ENCODE measurements at regions not wholly inside any gene's neighbourhood (a gene's known extent, or its start where the extent isn't known, plus 50 kb on each side); places are given as distances from the start of the nearest gene placed in this dataset.

DNA sequence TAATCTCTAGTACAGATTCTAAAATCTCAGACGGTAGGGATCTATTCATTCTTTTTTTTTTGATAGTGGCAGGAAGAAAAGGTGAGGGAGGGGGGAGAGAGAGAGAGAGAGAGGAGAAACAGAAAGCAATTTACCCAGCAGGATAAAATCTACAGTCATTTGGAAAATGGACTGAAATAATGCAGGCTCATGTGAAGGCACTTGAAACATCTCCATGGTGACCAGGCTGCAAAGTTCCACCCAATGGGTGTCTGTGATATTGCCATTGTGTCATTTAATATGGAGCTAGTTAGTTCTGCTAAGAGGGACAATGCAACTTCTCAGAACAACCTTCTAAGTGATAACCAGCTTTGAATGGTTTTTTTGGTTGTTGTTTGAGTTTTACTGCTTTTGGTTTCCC, 165.2 kb upstream of the RAG2 start:
- TF ChIP-seq CTCF (IDR thresholded peaks at IDR 0.05; ENCODE audit: insufficient read depth, low read length) (no peak), POLR2AphosphoS5 (IDR thresholded peaks at IDR 0.05; ENCODE audit: low read depth) (no peak), GABPA (IDR thresholded peaks at IDR 0.05; ENCODE audit: low read depth) (no peak), SPI1 (IDR thresholded peaks at IDR 0.05; ENCODE audit: borderline replicate concordance, low read depth) (no peak)
- TF ChIP-seq, protein P1, sequence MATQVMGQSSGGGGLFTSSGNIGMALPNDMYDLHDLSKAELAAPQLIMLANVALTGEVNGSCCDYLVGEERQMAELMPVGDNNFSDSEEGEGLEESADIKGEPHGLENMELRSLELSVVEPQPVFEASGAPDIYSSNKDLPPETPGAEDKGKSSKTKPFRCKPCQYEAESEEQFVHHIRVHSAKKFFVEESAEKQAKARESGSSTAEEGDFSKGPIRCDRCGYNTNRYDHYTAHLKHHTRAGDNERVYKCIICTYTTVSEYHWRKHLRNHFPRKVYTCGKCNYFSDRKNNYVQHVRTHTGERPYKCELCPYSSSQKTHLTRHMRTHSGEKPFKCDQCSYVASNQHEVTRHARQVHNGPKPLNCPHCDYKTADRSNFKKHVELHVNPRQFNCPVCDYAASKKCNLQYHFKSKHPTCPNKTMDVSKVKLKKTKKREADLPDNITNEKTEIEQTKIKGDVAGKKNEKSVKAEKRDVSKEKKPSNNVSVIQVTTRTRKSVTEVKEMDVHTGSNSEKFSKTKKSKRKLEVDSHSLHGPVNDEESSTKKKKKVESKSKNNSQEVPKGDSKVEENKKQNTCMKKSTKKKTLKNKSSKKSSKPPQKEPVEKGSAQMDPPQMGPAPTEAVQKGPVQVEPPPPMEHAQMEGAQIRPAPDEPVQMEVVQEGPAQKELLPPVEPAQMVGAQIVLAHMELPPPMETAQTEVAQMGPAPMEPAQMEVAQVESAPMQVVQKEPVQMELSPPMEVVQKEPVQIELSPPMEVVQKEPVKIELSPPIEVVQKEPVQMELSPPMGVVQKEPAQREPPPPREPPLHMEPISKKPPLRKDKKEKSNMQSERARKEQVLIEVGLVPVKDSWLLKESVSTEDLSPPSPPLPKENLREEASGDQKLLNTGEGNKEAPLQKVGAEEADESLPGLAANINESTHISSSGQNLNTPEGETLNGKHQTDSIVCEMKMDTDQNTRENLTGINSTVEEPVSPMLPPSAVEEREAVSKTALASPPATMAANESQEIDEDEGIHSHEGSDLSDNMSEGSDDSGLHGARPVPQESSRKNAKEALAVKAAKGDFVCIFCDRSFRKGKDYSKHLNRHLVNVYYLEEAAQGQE (IDR thresholded peaks at IDR 0.05; ENCODE audit: insufficient replicate concordance, low read depth), result no peak

All from HL-60 (cell line).